Kidney (tissue), 13 donors: ENCODE measurements at regions not wholly inside any gene's neighbourhood (a gene's known extent, or its start where the extent isn't known, plus 50 kb on each side); places are given as distances from the start of the nearest gene placed in this dataset.
A peak's percentile ranks its signal among the peaks of the same experiment; 100 is the strongest.

ENCODE experiments used
- DNase-seq, 5 donors: peaks; one replicate each; pipeline ENCODE4 v3.0.0-alpha.2; 2013 to 2020
- FAIRE-seq: peaks from 2 replicates; lab custom pipeline; 2012; peaks lifted over from hg19 to GRCh38; lab: Jason Lieb, UNC
- H3K27ac ChIP-seq, 2 donors: one replicate each; pipeline ENCODE4 v1.7.0; 2013; ENCODE audit warnings: low read depth in 2 of 2, low read length in 2 of 2, inconsistent platforms in 1 of 2
- H3K27me3 ChIP-seq: one replicate; pipeline ENCODE4 v1.7.1; 2013; ENCODE audit warnings: low read length, inconsistent platforms; ENCODE audit not compliant: control insufficient read depth, insufficient read depth
- H3K36me3 ChIP-seq, 3 donors: one replicate each; pipeline versions ENCODE4 v1.7.0 to v1.7.1; 2013; ENCODE audit warnings: low read length in 3 of 3, control low read depth in 1 of 3, inconsistent platforms in 1 of 3; ENCODE audit not compliant: insufficient read depth in 3 of 3, control insufficient read depth in 2 of 3
- H3K4me1 ChIP-seq, 3 donors: one replicate each; pipeline versions ENCODE4 v1.7.0 to v1.7.1; 2013; ENCODE audit warnings: low read length in 3 of 3, inconsistent platforms in 1 of 3, low read depth in 1 of 3; ENCODE audit not compliant: control insufficient read depth in 2 of 3, insufficient read depth in 2 of 3
- H3K4me3 ChIP-seq, 3 donors: one replicate each; pipeline versions ENCODE4 v1.7.0 to v1.8.1; 2013; ENCODE audit warnings: low read length in 3 of 3, control low read depth in 1 of 3, inconsistent platforms in 1 of 3
- H3K9ac ChIP-seq, 3 donors: one replicate each; pipeline versions ENCODE4 v1.7.0 to v1.7.1; 2013; ENCODE audit warnings: low read length in 3 of 3, control low read depth in 1 of 3, inconsistent platforms in 1 of 3
- H3K9me3 ChIP-seq, 3 donors: one replicate each; pipeline versions ENCODE4 v1.7.0 to v1.7.1; 2013; ENCODE audit warnings: low read length in 3 of 3, control low read depth in 1 of 3, inconsistent platforms in 1 of 3; ENCODE audit not compliant: control insufficient read depth in 2 of 3, insufficient read depth in 1 of 3
- intact Hi-C: fragments of 100-400 bp; cut with DNase I; formaldehyde crosslinking; loops from one replicate; pipeline ENCODE4 v1.11.1; 2022
- TF ChIP-seq, protein P1 (sequence below): IDR thresholded peaks from 3 replicates; pipeline ENCODE4 v1.5.1; 2012; ENCODE audit warnings: mild to moderate bottlenecking, moderate library complexity, borderline replicate concordance; ENCODE audit not compliant: insufficient read depth; ENCODE audit errors: extremely low read depth
- donor health status: control.
- donor health status: control.
- donor health status: control.
- donor health status: control.
- donor health status: control.
- donor health status: DM: yes; HTN: yes; CAD: no.
- donor health status: Normal renal cell carcinoma (clear cell type).

- intact Hi-C loops, result no loop called here
- no peaks in the 10 kb centered on the region for H3K27me3 ChIP-seq
- H3K9ac ChIP-seq, result no peak overlapping the region
- no peaks in the 10 kb centered on the region for H3K9me3 ChIP-seq
- H3K36me3 ChIP-seq, result no peaks in the 10 kb centered on the region
- peak; percentile 94 for FAIRE-seq
- no peak overlapping the region for H3K4me3 ChIP-seq
- no peak overlapping the region for H3K27ac ChIP-seq
- DNase-seq, result no peak
- TF ChIP-seq, protein P1, sequence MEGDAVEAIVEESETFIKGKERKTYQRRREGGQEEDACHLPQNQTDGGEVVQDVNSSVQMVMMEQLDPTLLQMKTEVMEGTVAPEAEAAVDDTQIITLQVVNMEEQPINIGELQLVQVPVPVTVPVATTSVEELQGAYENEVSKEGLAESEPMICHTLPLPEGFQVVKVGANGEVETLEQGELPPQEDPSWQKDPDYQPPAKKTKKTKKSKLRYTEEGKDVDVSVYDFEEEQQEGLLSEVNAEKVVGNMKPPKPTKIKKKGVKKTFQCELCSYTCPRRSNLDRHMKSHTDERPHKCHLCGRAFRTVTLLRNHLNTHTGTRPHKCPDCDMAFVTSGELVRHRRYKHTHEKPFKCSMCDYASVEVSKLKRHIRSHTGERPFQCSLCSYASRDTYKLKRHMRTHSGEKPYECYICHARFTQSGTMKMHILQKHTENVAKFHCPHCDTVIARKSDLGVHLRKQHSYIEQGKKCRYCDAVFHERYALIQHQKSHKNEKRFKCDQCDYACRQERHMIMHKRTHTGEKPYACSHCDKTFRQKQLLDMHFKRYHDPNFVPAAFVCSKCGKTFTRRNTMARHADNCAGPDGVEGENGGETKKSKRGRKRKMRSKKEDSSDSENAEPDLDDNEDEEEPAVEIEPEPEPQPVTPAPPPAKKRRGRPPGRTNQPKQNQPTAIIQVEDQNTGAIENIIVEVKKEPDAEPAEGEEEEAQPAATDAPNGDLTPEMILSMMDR, result no peak
- no peaks in the 10 kb centered on the region for H3K4me1 ChIP-seq
Measured at GRCh38 chrX:65941775-65942174, 98.1 kb downstream of the VSIG4 start.

DNA sequence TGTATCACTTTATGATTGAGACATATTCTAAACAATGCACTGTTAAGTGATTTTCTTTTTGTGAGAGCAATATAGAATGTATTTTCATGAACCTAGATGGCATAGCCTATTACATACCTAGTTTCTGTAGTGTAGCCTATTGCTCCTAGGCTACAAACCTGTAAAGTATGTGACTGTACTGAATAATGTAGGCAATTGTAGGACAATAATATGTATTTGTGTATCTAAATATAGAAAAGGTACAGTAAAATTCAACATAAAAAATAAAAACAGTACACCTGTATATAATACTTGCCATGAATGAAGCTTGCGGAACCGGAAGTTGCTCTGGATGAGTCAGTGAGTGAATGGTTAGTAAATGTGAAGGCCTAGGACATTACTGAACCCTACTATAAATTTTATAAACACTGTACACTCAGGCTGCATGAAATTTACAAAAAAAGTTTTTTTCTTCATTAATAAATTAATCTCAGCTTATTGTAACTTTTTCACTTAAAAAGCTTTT is 106.7 kb downstream of the VSIG4 start:
- TF ChIP-seq, protein P1, result no peak
- Histone ChIP-seq H3K4me3 (no peak overlapping the region), H3K27me3 (no peaks in the 10 kb centered on the region), H3K27ac (no peak overlapping the region), H3K9ac (no peak overlapping the region), H3K4me1 (no peaks in the 10 kb centered on the region), H3K9me3 (no peaks in the 10 kb centered on the region), H3K36me3 (no peaks in the 10 kb centered on the region)
- intact Hi-C loops, result no loop called here
- no peak for FAIRE-seq
- DNase-seq, result no peak

DNA sequence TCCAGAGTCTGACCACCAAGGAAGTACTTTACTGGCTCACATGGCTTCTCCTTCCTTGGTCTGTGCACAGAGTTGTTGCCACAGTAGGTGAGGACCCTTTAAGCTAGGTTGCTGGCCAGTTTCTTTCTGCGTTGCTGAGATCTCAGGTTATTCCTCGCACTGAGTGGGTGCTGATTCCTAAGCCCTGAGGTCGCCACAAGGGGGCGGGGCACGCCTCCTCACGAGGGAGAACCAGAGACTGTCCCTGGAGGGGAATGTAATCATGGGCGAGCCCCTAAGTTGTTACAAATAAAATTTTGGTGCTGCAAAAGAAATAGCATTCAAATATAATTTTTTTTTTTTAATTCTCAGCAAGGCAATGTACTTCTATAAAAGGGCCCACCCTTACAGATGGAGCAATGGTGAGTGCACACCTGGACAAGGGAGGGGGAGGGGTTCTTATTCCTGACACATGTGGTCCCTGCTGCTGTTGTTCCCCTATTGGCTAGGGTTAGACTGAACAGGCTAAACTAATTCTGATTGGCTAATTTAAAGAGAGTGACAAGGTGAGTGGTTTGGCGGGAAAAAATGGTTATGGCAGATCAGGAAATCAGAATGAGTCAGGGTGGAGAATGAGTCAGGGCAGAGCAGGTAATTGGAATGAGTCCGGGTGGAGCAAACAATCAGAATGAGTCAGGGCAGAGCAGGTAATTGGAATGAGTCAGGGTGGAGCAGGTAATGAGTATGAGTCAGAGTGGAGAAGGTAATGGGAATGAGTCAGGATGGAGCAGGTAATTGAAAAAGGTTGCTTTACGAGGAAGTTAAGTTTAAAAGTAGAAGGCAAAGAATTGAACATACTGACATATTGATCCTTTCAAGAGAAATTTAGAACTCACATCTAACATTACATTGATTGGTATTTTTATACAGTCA is 107.5 kb downstream of the VSIG4 start:
- no peak for DNase-seq

More for the DNA sequence above, 107.5 kb downstream of the VSIG4 start:
- H3K4me3 ChIP-seq, result no peak overlapping the region
- no peak overlapping the region for H3K9ac ChIP-seq
- TF ChIP-seq, protein P1, result no peak
- no peaks in the 10 kb centered on the region for H3K4me1 ChIP-seq
- no peaks in the 10 kb centered on the region for H3K9me3 ChIP-seq
- intact Hi-C loops, result no loop called here
- no peak overlapping the region for H3K27ac ChIP-seq
- FAIRE-seq, result no peak
- H3K27me3 ChIP-seq, result no peaks in the 10 kb centered on the region
- H3K36me3 ChIP-seq, result no peaks in the 10 kb centered on the region
